H1 (cell line): ENCODE measurements at regions not wholly inside any gene's neighbourhood (a gene's known extent, or its start where the extent isn't known, plus 50 kb on each side); places are given as distances from the start of the nearest gene placed in this dataset.

ENCODE experiments used
- EZH2 ChIP-seq: fragments of 200-600 bp; sonication (generic); IDR thresholded peaks from 2 replicates; pipeline ENCODE4 v1.7.1; 2012; ENCODE audit warnings: low read depth, mild to moderate bottlenecking, moderate library complexity, low read length, inconsistent platforms; ENCODE audit not compliant: severe bottlenecking
- FOSL1 ChIP-seq: IDR thresholded peaks from 2 replicates; pipeline ENCODE4 v1.6.1; 2011; ENCODE audit warnings: mild to moderate bottlenecking, low read depth, low read length, moderate library complexity; ENCODE audit not compliant: insufficient read depth
- TAF1 ChIP-seq: IDR thresholded peaks from 2 replicates; pipeline ENCODE4 v1.6.1; 2011; ENCODE audit warnings: mild to moderate bottlenecking, low read depth, low read length
- USF2 ChIP-seq: IDR thresholded peaks from 2 replicates; pipeline ENCODE4 v1.6.1; 2011; ENCODE audit warnings: low read length, improper control_type of control experiment

GRCh38 chr5:159465604-159466003, 135.3 kb upstream of the IL12B start (continued):
- TF ChIP-seq EZH2 = no peak
- TF ChIP-seq TAF1 = no peak
- no peak for TF ChIP-seq FOSL1
- TF ChIP-seq USF2 = no peak
